ENCODE measurements at regions not wholly inside any gene's neighbourhood (a gene's known extent, or its start where the extent isn't known, plus 50 kb on each side); places are given as distances from the start of the nearest gene placed in this dataset.

- Histone ChIP-seq H3K27ac (no peak overlapping the region), H3K4me3 (no peak overlapping the region), H3K27me3 (no peaks in the 10 kb centered on the region), H3K36me3 (no peaks in the 10 kb centered on the region), H3K4me1 (no peaks in the 10 kb centered on the region), H3K9me3 (no peaks in the 10 kb centered on the region)
- WGBS, 2 donors (ENCODE audit: low coverage in 1 of 2), result 77% methylated on average over 7 of the region's 7 CpGs; no CpG with 5 or more reads in 1 of the 2 donors
- TF ChIP-seq POLR2AphosphoS5 (IDR thresholded peaks at IDR 0.05) (no peak), CTCF (IDR thresholded peaks at IDR 0.05) (no peak), POLR2A (IDR thresholded peaks at IDR 0.05) (no peak), EP300 (IDR thresholded peaks at IDR 0.05) (no peak)
- ATAC-seq, result no peak
These were observed 68.3 kb downstream of the TEX13C start for GRCh38 chrX:125387945-125388344.

- Histone ChIP-seq H3K36me3 (no peaks in the 10 kb centered on the region), H3K9me3 (no peaks in the 10 kb centered on the region), H3K4me3 (no peak overlapping the region), H3K4me1 (no peaks in the 10 kb centered on the region), H3K27ac (no peak overlapping the region), H3K27me3 (no peaks in the 10 kb centered on the region)
- ATAC-seq, result no peak
- 90% methylated on average over 3 of the region's 4 CpGs; no CpG with 5 or more reads in 1 of the 2 donors for WGBS, 2 donors (ENCODE audit: low coverage in 1 of 2)
- TF ChIP-seq CTCF (IDR thresholded peaks at IDR 0.05) (no peak), POLR2AphosphoS5 (IDR thresholded peaks at IDR 0.05) (no peak), POLR2A (IDR thresholded peaks at IDR 0.05) (no peak), EP300 (IDR thresholded peaks at IDR 0.05) (no peak)
These were observed 74.8 kb downstream of the TEX13C start for GRCh38 chrX:125394449-125394848.

DNA sequence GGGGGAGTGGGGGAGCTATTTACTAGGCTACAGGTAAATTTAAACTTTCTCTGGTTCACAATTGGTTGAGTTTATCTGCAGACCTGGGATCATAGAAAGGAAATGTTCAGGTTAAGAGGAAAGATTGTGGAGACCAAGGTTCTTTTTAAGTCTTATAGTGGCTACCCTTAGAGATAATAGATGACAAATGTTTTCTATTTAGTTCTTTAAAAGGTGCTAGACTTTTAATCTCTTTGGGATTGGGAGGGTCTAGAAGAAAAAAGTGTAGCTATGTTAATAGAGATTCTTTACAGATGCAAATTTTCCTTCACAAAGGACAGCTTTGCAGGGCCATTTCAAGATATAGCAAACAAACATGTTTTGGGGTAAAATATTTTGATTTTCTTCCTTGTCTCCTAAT, 76.0 kb downstream of the TEX13C start:
- TF ChIP-seq POLR2AphosphoS5 (IDR thresholded peaks at IDR 0.05) (no peak), EP300 (IDR thresholded peaks at IDR 0.05) (no peak), CTCF (IDR thresholded peaks at IDR 0.05) (no peak), POLR2A (IDR thresholded peaks at IDR 0.05) (no peak)
- Histone ChIP-seq H3K36me3 (no peaks in the 10 kb centered on the region), H3K27ac (no peak overlapping the region), H3K27me3 (no peaks in the 10 kb centered on the region), H3K4me3 (no peak overlapping the region), H3K9me3 (no peaks in the 10 kb centered on the region), H3K4me1 (no peaks in the 10 kb centered on the region)
- ATAC-seq, result no peak

GRCh38 chrX:125398959-125399440, 79.3 kb downstream of the TEX13C start:
- 86% methylated on average over 1 of the region's 1 CpG; no CpG with 5 or more reads in 1 of the 2 donors for WGBS, 2 donors (ENCODE audit: low coverage in 1 of 2)
- H3K36me3 ChIP-seq, result no peaks in the 10 kb centered on the region
- H3K9me3 ChIP-seq, result no peaks in the 10 kb centered on the region
- no peaks in the 10 kb centered on the region for H3K27me3 ChIP-seq
- no peak overlapping the region for H3K4me3 ChIP-seq
- no peak for ATAC-seq
- H3K27ac ChIP-seq, result no peak overlapping the region
- no peaks in the 10 kb centered on the region for H3K4me1 ChIP-seq
- no peak for TF ChIP-seq POLR2A (IDR thresholded peaks at IDR 0.05)
- TF ChIP-seq CTCF (IDR thresholded peaks at IDR 0.05), result no peak
- TF ChIP-seq EP300 (IDR thresholded peaks at IDR 0.05), result no peak
- TF ChIP-seq POLR2AphosphoS5 (IDR thresholded peaks at IDR 0.05), result no peak

DNA sequence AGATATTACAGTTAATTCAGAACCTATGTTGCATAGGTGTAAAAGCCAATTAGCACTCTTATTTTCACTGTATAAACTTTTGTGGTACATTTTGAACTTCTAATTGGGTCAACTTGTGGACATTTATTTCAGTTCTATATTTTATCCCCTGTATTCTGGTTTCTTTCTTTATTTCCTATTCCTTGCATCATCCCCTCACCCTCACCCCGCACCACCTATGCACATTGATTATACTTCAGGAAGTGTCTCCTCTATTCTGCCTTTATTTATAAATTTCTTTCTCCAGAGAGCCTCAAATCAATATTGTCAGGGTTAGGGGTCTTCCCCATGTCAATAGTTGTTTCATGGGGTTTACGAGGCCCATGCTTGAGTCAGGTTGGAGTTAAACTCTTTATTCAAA, 83.1 kb downstream of the TEX13C start:
- ATAC-seq, result no peak
- Histone ChIP-seq H3K27me3 (no peaks in the 10 kb centered on the region), H3K36me3 (no peaks in the 10 kb centered on the region), H3K9me3 (no peaks in the 10 kb centered on the region), H3K4me1 (no peaks in the 10 kb centered on the region), H3K27ac (no peak overlapping the region), H3K4me3 (no peak overlapping the region)
- WGBS, 2 donors (ENCODE audit: low coverage in 1 of 2), result 89 to 100% methylated on average over 1 to 2 of the region's 2 CpGs
- TF ChIP-seq POLR2AphosphoS5 (IDR thresholded peaks at IDR 0.05) (no peak), CTCF (IDR thresholded peaks at IDR 0.05) (no peak), EP300 (IDR thresholded peaks at IDR 0.05) (no peak), POLR2A (IDR thresholded peaks at IDR 0.05) (no peak)

All from gastroesophageal sphincter (tissue), 4 donors.